ENCODE measurements at regions not wholly inside any gene's neighbourhood (a gene's known extent, or its start where the extent isn't known, plus 50 kb on each side); places are given as distances from the start of the nearest gene placed in this dataset.

- no peak overlapping the region for H3K4me3 Mint-ChIP-seq
- Histone ChIP-seq H3K36me3 (replicated peaks in 1 of 2; ENCODE audit: control insufficient read depth in 1 of 2, insufficient read depth in 2 of 2, low read length in 2 of 2) (no peaks in the 10 kb centered on the region), H3K4me2 (replicated peaks; ENCODE audit: extremely low read depth, low read length, poor library complexity, severe bottlenecking) (no peak overlapping the region), H4K20me1 (ENCODE audit: insufficient read depth, low read length) (no peaks in the 10 kb centered on the region), H3K9ac (ENCODE audit: insufficient read depth, low read length, poor library complexity, severe bottlenecking) (no peak overlapping the region), H3K4me1 (ENCODE audit: control insufficient read depth in 1 of 2, insufficient read depth in 2 of 2, low read length in 2 of 2) (no peaks in the 10 kb centered on the region), H3K79me2 (ENCODE audit: insufficient read depth, low read length) (no peaks in the 10 kb centered on the region), H2AFZ (ENCODE audit: insufficient read depth, low read depth, low read length, poor library complexity, severe bottlenecking) (no peak overlapping the region), H3K27ac (ENCODE audit: low read depth in 1 of 2, low read length in 2 of 2) (no peak overlapping the region), H3K4me3 (replicated peaks in 1 of 3; ENCODE audit: low read depth in 2 of 3, low read length in 3 of 3) (no peak overlapping the region), H3K9me3 (replicated peaks in 1 of 2; ENCODE audit: control insufficient read depth in 1 of 2, insufficient read depth in 1 of 2, low read length in 2 of 2) (no peaks in the 10 kb centered on the region), H3K27me3 (ENCODE audit: control insufficient read depth in 2 of 2, insufficient read depth in 2 of 2, low read length in 2 of 2) (peaks cover 0 to 7% of the 10 kb centered on the region in 2 donors)
- peaks cover 6 to 22% (median 15%) of the 10 kb centered on the region in 3 donors for H3K27me3 Mint-ChIP-seq (ENCODE audit: low read depth in 3 of 3)
- no peak overlapping the region for H3K27ac Mint-ChIP-seq
- H3K36me3 Mint-ChIP-seq, result no peaks in the 10 kb centered on the region
- H3K4me1 Mint-ChIP-seq, result no peaks in the 10 kb centered on the region
- WGBS (ENCODE audit: insufficient coverage), result no CpG with 5 or more reads among the region's 2 CpGs
- peaks cover 0 to 8% (median 5%) of the 10 kb centered on the region in 7 donors for H3K9me3 Mint-ChIP-seq
- no peak for TF ChIP-seq CTCF (IDR thresholded peaks at IDR 0.05)
- DNase-seq, result no peak
- intact Hi-C loops (cut with micrococcal nuclease), result no loop called here
These were observed 459.1 kb downstream of the SOX9 start for GRCh38 chr17:72579990-72580320.

DNA sequence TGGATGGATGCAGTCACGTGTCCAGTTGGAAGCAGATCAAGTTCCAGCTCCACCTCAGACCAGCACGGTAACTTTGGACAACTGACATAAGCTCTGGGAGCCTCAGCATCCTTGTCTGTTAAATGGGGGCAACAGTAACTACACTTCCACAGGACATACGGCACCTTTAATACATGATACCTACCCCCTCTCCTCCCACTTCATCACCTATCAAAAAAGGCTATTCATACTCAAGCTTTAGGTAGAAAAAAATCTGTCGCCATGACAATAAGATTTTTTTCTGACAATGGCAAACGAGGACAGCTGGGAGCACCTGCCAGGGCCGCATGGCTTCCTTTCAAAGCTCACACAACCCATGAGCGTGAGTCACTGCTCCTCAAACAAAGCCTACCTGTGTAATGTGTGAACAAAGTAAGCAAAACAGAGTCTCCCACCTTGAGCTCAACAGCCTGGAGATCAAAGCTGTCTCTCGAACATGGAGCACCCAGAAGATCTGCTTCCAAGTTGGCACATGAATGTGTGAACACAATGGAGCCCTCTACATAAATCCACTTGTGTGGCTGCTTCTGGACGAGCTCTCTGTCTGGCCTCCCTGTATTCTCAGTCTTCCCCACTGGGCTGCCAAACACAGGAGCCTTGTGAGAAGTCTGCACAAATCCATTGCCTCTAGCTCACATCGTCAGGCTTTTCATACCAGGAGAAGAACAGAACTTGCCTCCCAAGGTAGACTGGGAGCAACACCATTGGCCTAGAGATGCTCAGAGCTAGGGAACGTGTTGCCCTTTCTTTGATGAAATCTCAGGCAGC lies 459.7 kb downstream of the SOX9 start:
- Histone ChIP-seq H3K79me2 (ENCODE audit: insufficient read depth, low read length) (no peaks in the 10 kb centered on the region), H3K9me3 (replicated peaks in 1 of 2; ENCODE audit: control insufficient read depth in 1 of 2, insufficient read depth in 1 of 2, low read length in 2 of 2) (no peaks in the 10 kb centered on the region), H4K20me1 (ENCODE audit: insufficient read depth, low read length) (no peaks in the 10 kb centered on the region), H3K4me3 (replicated peaks in 1 of 3; ENCODE audit: low read depth in 2 of 3, low read length in 3 of 3) (no peak overlapping the region), H3K9ac (ENCODE audit: insufficient read depth, low read length, poor library complexity, severe bottlenecking) (no peak overlapping the region), H2AFZ (ENCODE audit: insufficient read depth, low read depth, low read length, poor library complexity, severe bottlenecking) (no peak overlapping the region), H3K27me3 (ENCODE audit: control insufficient read depth in 2 of 2, insufficient read depth in 2 of 2, low read length in 2 of 2) (peaks cover 0 to 7% of the 10 kb centered on the region in 2 donors), H3K36me3 (replicated peaks in 1 of 2; ENCODE audit: control insufficient read depth in 1 of 2, insufficient read depth in 2 of 2, low read length in 2 of 2) (no peaks in the 10 kb centered on the region), H3K4me1 (ENCODE audit: control insufficient read depth in 1 of 2, insufficient read depth in 2 of 2, low read length in 2 of 2) (no peaks in the 10 kb centered on the region), H3K27ac (ENCODE audit: low read depth in 1 of 2, low read length in 2 of 2) (no peak overlapping the region), H3K4me2 (replicated peaks; ENCODE audit: extremely low read depth, low read length, poor library complexity, severe bottlenecking) (no peak overlapping the region)
- no peaks in the 10 kb centered on the region for H3K36me3 Mint-ChIP-seq
- H3K4me1 Mint-ChIP-seq, result no peaks in the 10 kb centered on the region
- peaks cover 0 to 8% (median 5%) of the 10 kb centered on the region in 7 donors for H3K9me3 Mint-ChIP-seq
- H3K27me3 Mint-ChIP-seq (ENCODE audit: low read depth in 3 of 3), result peaks cover 6 to 20% (median 12%) of the 10 kb centered on the region in 3 donors
- no peak for DNase-seq
- intact Hi-C loops (cut with micrococcal nuclease), result no loop called here
- no peak for TF ChIP-seq CTCF (IDR thresholded peaks at IDR 0.05)
- H3K4me3 Mint-ChIP-seq, result no peak overlapping the region
- WGBS (ENCODE audit: insufficient coverage), result 89% methylated on average over 7 of the region's 11 CpGs
- H3K27ac Mint-ChIP-seq, result no peak overlapping the region
